ENCODE measurements at regions not wholly inside any gene's neighbourhood (a gene's known extent, or its start where the extent isn't known, plus 50 kb on each side); places are given as distances from the start of the nearest gene placed in this dataset.

DNA sequence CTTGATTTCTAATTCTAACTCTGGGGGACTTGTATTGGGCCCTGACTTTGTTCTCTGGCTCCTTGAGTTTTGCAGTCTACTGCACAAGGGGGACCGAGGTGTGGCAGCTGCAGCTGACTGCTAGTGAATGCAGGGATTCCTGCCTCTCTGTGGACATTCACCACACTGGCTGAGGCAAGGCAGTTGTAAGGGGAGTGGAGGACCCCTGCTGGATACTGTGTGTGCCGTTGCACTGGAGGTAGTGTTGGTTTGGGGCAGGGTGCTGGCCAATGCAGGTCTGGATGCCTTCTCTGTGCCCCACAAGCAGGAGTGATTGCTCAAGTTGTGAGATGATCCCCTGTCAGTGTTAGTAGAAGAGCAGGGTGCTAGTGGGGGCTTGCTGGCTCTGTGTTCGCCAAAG lies 626.1 kb downstream of the SQOR start:
- TF ChIP-seq TAF1 (IDR thresholded peaks at IDR 0.05; ENCODE audit: low read depth) (no peak), NFIC (IDR thresholded peaks at IDR 0.05) (no peak), ZBTB7A (IDR thresholded peaks at IDR 0.05; ENCODE audit: low read depth) (no peak), FOXM1 (IDR thresholded peaks at IDR 0.05; ENCODE audit: borderline replicate concordance, low read depth) (no peak), YY1 (IDR thresholded peaks at IDR 0.05; ENCODE audit: low read depth) (no peak), USF1 (IDR thresholded peaks at IDR 0.05) (no peak), TEAD4 (IDR thresholded peaks at IDR 0.05) (no peak), TCF12 (IDR thresholded peaks at IDR 0.05; ENCODE audit: low read depth) (no peak), CEBPB (IDR thresholded peaks at IDR 0.05) (no peak), EGR1 (IDR thresholded peaks at IDR 0.05) (no peak), EP300 (IDR thresholded peaks at IDR 0.05; ENCODE audit: borderline replicate concordance) (no peak), CREB1 (IDR thresholded peaks at IDR 0.05; ENCODE audit: low read depth) (no peak), RAD21 (IDR thresholded peaks at IDR 0.05; ENCODE audit: low read depth) (no peak)
- TF ChIP-seq, protein P1, sequence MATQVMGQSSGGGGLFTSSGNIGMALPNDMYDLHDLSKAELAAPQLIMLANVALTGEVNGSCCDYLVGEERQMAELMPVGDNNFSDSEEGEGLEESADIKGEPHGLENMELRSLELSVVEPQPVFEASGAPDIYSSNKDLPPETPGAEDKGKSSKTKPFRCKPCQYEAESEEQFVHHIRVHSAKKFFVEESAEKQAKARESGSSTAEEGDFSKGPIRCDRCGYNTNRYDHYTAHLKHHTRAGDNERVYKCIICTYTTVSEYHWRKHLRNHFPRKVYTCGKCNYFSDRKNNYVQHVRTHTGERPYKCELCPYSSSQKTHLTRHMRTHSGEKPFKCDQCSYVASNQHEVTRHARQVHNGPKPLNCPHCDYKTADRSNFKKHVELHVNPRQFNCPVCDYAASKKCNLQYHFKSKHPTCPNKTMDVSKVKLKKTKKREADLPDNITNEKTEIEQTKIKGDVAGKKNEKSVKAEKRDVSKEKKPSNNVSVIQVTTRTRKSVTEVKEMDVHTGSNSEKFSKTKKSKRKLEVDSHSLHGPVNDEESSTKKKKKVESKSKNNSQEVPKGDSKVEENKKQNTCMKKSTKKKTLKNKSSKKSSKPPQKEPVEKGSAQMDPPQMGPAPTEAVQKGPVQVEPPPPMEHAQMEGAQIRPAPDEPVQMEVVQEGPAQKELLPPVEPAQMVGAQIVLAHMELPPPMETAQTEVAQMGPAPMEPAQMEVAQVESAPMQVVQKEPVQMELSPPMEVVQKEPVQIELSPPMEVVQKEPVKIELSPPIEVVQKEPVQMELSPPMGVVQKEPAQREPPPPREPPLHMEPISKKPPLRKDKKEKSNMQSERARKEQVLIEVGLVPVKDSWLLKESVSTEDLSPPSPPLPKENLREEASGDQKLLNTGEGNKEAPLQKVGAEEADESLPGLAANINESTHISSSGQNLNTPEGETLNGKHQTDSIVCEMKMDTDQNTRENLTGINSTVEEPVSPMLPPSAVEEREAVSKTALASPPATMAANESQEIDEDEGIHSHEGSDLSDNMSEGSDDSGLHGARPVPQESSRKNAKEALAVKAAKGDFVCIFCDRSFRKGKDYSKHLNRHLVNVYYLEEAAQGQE (IDR thresholded peaks at IDR 0.05; ENCODE audit: low read depth), result no peak
- TF ChIP-seq, protein P2, sequence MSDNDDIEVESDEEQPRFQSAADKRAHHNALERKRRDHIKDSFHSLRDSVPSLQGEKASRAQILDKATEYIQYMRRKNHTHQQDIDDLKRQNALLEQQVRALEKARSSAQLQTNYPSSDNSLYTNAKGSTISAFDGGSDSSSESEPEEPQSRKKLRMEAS (IDR thresholded peaks at IDR 0.05), result no peak

DNA sequence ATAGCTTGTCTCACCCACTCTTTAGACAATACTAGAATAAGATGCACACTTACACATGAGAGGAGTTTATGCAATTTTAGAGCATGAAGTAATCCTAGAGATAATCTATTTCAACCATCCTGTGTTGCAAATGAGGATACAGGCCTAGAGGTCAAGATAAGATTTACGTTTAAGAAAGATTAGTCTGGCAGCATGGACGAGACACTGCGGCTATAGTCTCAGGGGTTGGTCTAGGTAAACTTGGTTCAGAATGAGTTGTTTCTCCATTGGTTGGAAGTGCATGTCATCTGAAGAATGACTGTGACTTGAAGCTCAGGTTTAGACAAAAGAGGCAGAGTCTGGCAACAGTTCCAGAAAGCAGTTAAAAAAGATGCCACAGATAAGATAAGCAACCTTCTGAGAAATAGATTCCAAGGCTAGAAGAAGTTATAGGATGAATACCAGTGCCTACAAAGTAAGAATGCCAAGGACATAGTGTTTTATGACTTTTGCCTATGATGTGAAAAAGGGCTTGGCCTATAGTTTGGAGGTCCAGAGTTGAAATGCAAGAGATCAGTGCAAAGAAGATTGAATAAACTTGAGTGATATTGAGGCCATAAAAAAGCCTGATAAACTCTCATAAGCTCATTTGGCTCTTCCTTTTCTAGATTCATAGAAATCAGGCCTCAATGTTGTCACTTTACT lies 631.0 kb downstream of the SQOR start:
- TF ChIP-seq RAD21 (IDR thresholded peaks at IDR 0.05; ENCODE audit: low read depth), result no peak
- TF ChIP-seq FOXM1 (IDR thresholded peaks at IDR 0.05; ENCODE audit: borderline replicate concordance, low read depth), result no peak
- TF ChIP-seq YY1 (IDR thresholded peaks at IDR 0.05; ENCODE audit: low read depth), result no peak
- TF ChIP-seq NFIC (IDR thresholded peaks at IDR 0.05), result no peak
- TF ChIP-seq CREB1 (IDR thresholded peaks at IDR 0.05; ENCODE audit: low read depth), result no peak
- TF ChIP-seq, protein P1 (IDR thresholded peaks at IDR 0.05; ENCODE audit: low read depth), result no peak

DNA sequence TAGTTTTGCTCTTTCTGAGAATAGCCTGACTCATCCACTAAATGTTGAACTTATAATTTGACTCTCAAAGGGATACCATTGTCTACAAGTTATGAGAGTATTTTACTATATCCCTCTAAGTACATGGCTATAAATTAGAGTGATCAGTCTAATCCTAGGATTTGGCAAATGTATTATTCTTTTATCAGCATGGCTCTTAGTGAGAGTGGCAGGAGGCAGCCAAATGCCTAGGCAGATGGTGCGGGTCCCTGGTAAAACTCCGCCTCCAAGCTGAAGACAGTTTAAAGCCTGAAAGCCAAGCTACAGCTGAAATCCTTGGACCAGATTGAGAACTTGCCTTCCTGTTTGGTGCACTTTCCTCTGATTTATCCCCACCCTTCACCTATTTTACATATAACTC lies 631.8 kb downstream of the SQOR start:
- TF ChIP-seq EP300 (IDR thresholded peaks at IDR 0.05; ENCODE audit: borderline replicate concordance), result no peak
- no peak for TF ChIP-seq TCF12 (IDR thresholded peaks at IDR 0.05; ENCODE audit: low read depth)
- TF ChIP-seq NFIC (IDR thresholded peaks at IDR 0.05), result no peak
- no peak for TF ChIP-seq CEBPB (IDR thresholded peaks at IDR 0.05)
- no peak for TF ChIP-seq USF1 (IDR thresholded peaks at IDR 0.05)

- TF ChIP-seq TCF12 (IDR thresholded peaks at IDR 0.05; ENCODE audit: low read depth) (no peak), ZBTB7A (IDR thresholded peaks at IDR 0.05; ENCODE audit: low read depth) (no peak), FOXM1 (IDR thresholded peaks at IDR 0.05; ENCODE audit: borderline replicate concordance, low read depth) (no peak), TAF1 (IDR thresholded peaks at IDR 0.05; ENCODE audit: low read depth) (no peak), EP300 (IDR thresholded peaks at IDR 0.05; ENCODE audit: borderline replicate concordance) (no peak), USF1 (IDR thresholded peaks at IDR 0.05) (no peak), EGR1 (IDR thresholded peaks at IDR 0.05) (no peak), CEBPB (IDR thresholded peaks at IDR 0.05) (no peak), RAD21 (IDR thresholded peaks at IDR 0.05; ENCODE audit: low read depth) (no peak), NFIC (IDR thresholded peaks at IDR 0.05) (no peak), CREB1 (IDR thresholded peaks at IDR 0.05; ENCODE audit: low read depth) (no peak), YY1 (IDR thresholded peaks at IDR 0.05; ENCODE audit: low read depth) (no peak), TEAD4 (IDR thresholded peaks at IDR 0.05) (no peak)
- TF ChIP-seq, protein P2 (IDR thresholded peaks at IDR 0.05), result no peak
- TF ChIP-seq, protein P1 (IDR thresholded peaks at IDR 0.05; ENCODE audit: low read depth), result no peak
Measured at GRCh38 chr15:46270481-46271147, 635.8 kb downstream of the SQOR start.
